ENCODE measurements at regions not wholly inside any gene's neighbourhood (a gene's known extent, or its start where the extent isn't known, plus 50 kb on each side); places are given as distances from the start of the nearest gene placed in this dataset.

DNA sequence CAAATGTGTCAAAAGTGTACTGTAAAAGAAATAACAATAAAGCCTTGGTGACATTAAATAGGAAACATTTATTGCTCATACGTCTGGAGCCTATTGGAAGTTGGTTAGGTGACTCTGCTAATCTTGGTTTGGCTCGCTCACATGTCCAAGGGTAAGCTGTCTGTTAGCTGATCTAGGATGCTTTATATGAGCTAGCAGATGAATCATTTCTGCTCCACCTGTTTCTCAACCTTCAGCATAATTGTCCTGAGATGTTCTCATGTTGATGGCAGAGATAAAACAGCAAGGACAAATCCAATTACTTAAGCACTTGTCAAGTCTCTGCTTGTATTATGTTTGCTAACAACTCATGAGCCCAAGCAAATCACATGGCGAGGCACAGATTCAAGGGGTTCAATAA is 56.0 kb upstream of the CD53 start:
- Histone ChIP-seq H3K4me3 (ENCODE audit: low read length) (no peak overlapping the region), H3K9ac (ENCODE audit: low read length) (no peak overlapping the region), H3K9me3 (ENCODE audit: insufficient read depth, low read length) (no peaks in the 10 kb centered on the region), H4K20me1 (ENCODE audit: insufficient read depth, low read length) (no peaks in the 10 kb centered on the region), H3K4me1 (ENCODE audit: low read length) (no peaks in the 10 kb centered on the region), H3K79me2 (ENCODE audit: low read length) (no peaks in the 10 kb centered on the region), H3K36me3 (replicated peaks; ENCODE audit: low read depth, low read length) (no peaks in the 10 kb centered on the region), H3K27me3 (ENCODE audit: low read depth, low read length) (0 out of 2 replicates have a peak, but pooled peaks cover 14% of the 10 kb centered on the region), H3K4me2 (ENCODE audit: low read length) (no peak overlapping the region), H2AFZ (ENCODE audit: low read depth, low read length) (no peak overlapping the region), H3K27ac (ENCODE audit: low read length) (no peak overlapping the region)
- TF ChIP-seq, protein P1, sequence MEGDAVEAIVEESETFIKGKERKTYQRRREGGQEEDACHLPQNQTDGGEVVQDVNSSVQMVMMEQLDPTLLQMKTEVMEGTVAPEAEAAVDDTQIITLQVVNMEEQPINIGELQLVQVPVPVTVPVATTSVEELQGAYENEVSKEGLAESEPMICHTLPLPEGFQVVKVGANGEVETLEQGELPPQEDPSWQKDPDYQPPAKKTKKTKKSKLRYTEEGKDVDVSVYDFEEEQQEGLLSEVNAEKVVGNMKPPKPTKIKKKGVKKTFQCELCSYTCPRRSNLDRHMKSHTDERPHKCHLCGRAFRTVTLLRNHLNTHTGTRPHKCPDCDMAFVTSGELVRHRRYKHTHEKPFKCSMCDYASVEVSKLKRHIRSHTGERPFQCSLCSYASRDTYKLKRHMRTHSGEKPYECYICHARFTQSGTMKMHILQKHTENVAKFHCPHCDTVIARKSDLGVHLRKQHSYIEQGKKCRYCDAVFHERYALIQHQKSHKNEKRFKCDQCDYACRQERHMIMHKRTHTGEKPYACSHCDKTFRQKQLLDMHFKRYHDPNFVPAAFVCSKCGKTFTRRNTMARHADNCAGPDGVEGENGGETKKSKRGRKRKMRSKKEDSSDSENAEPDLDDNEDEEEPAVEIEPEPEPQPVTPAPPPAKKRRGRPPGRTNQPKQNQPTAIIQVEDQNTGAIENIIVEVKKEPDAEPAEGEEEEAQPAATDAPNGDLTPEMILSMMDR (IDR thresholded peaks at IDR 0.05; ENCODE audit: low read depth, low read length) = no peak
- no peak for TF ChIP-seq EZH2phosphoT487 (IDR thresholded peaks at IDR 0.05; ENCODE audit: low read depth)

DNA sequence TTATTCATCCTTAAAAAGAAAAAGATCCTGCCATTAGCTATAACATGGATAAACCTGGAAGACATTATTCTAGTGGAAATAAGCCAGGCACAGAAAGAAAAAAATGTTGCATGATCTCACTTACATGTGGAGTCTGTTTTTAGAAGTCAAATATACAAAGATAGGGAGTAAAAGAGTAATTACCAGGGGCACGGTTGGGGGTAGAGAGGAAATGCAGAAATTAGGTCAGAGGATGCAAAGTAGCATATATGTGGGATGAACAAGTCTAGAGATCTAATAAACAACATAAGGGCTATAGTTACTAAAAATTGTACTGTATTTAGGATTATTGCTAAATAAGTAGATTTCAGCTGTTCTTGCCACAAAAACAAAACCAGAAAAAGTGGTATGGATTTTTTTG is 61.4 kb upstream of the CD53 start:
- no peaks in the 10 kb centered on the region for H3K4me1 ChIP-seq (ENCODE audit: low read length)
- no peaks in the 10 kb centered on the region for H3K9me3 ChIP-seq (ENCODE audit: insufficient read depth, low read length)
- no peaks in the 10 kb centered on the region for H3K36me3 ChIP-seq (replicated peaks; ENCODE audit: low read depth, low read length)
- H3K4me3 ChIP-seq (ENCODE audit: low read length) = no peak overlapping the region
- no peak overlapping the region for H3K4me2 ChIP-seq (ENCODE audit: low read length)
- H4K20me1 ChIP-seq (ENCODE audit: insufficient read depth, low read length) = no peaks in the 10 kb centered on the region
- H2AFZ ChIP-seq (ENCODE audit: low read depth, low read length) = no peak overlapping the region
- H3K27ac ChIP-seq (ENCODE audit: low read length) = no peak overlapping the region
- H3K9ac ChIP-seq (ENCODE audit: low read length) = no peak overlapping the region
- H3K79me2 ChIP-seq (ENCODE audit: low read length) = no peaks in the 10 kb centered on the region
- H3K27me3 ChIP-seq (ENCODE audit: low read depth, low read length) = 0 out of 2 replicates have a peak, but pooled peaks cover 14% of the 10 kb centered on the region
- TF ChIP-seq EZH2phosphoT487 (IDR thresholded peaks at IDR 0.05; ENCODE audit: low read depth) = no peak
- TF ChIP-seq, protein P1 (IDR thresholded peaks at IDR 0.05; ENCODE audit: low read depth, low read length) = no peak

DNA sequence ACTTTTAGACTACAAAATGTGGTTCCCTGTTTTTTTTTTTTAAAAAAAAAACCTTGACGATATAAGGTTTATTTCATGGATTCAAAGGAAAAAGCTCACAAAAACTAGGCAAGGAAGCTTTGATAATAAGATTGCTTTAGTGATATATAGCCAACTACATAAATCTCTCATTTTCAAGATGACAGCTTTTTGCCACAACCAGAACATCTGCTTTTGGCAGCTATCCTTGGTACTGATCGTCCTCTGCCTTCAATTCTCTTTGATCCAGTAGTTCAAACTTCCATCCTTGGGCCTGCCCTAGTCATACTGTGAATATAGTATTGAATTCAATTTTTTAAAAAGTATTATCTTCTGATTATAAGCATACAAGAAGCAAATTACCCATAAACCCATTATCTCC is 72.9 kb upstream of the CD53 start:
- H3K4me3 ChIP-seq (ENCODE audit: low read length) = no peak overlapping the region
- H3K79me2 ChIP-seq (ENCODE audit: low read length) = no peaks in the 10 kb centered on the region
- no peaks in the 10 kb centered on the region for H4K20me1 ChIP-seq (ENCODE audit: insufficient read depth, low read length)
- no peaks in the 10 kb centered on the region for H3K27me3 ChIP-seq (ENCODE audit: low read depth, low read length)
- no peaks in the 10 kb centered on the region for H3K36me3 ChIP-seq (replicated peaks; ENCODE audit: low read depth, low read length)
- H3K27ac ChIP-seq (ENCODE audit: low read length) = no peak overlapping the region
- TF ChIP-seq, protein P1 (IDR thresholded peaks at IDR 0.05; ENCODE audit: low read depth, low read length) = no peak
- TF ChIP-seq EZH2phosphoT487 (IDR thresholded peaks at IDR 0.05; ENCODE audit: low read depth) = no peak
- H3K9me3 ChIP-seq (ENCODE audit: insufficient read depth, low read length) = no peaks in the 10 kb centered on the region
- H3K4me2 ChIP-seq (ENCODE audit: low read length) = no peak overlapping the region
- H2AFZ ChIP-seq (ENCODE audit: low read depth, low read length) = no peak overlapping the region
- H3K9ac ChIP-seq (ENCODE audit: low read length) = no peak overlapping the region
- no peaks in the 10 kb centered on the region for H3K4me1 ChIP-seq (ENCODE audit: low read length)

DNA sequence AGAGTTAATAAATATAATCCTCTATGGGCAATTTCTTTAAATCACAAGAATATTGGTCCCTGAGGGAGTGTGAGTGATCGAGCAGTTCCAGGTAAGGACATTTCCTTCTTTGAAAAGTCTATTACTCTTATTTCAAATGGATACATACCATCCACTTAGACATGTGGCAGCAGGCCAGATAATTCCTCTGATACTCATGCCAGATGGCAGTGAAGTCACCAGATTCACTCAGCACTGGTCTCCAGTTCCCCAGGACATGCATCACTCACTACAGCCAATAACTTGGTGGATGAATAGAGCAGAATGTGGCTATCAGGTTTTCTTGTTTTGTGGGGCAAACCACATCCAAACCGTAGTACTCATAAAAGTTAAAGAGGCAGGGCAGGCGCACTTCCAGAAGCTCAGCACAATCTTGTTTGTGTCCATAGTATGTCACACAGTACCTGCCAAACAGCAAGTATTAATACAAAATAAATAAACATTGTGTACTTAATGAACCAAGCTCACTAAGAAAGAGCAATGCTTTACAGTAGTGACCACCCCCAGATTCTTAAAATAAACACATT is 74.2 kb upstream of the CD53 start:
- H3K36me3 ChIP-seq (replicated peaks; ENCODE audit: low read depth, low read length) = no peaks in the 10 kb centered on the region
- H3K4me2 ChIP-seq (ENCODE audit: low read length) = no peak overlapping the region
- no peaks in the 10 kb centered on the region for H4K20me1 ChIP-seq (ENCODE audit: insufficient read depth, low read length)
- H3K4me1 ChIP-seq (ENCODE audit: low read length) = no peaks in the 10 kb centered on the region
- no peak overlapping the region for H2AFZ ChIP-seq (ENCODE audit: low read depth, low read length)
- no peak overlapping the region for H3K9ac ChIP-seq (ENCODE audit: low read length)
- H3K27ac ChIP-seq (ENCODE audit: low read length) = no peak overlapping the region
- no peak overlapping the region for H3K4me3 ChIP-seq (ENCODE audit: low read length)
- H3K27me3 ChIP-seq (ENCODE audit: low read depth, low read length) = no peaks in the 10 kb centered on the region
- H3K9me3 ChIP-seq (ENCODE audit: insufficient read depth, low read length) = no peaks in the 10 kb centered on the region
- no peaks in the 10 kb centered on the region for H3K79me2 ChIP-seq (ENCODE audit: low read length)
- no peak for TF ChIP-seq EZH2phosphoT487 (IDR thresholded peaks at IDR 0.05; ENCODE audit: low read depth)
- TF ChIP-seq, protein P1 (IDR thresholded peaks at IDR 0.05; ENCODE audit: low read depth, low read length) = no peak

Data from OCI-LY3 (cell line).